Panc1 (cell line): ENCODE measurements at regions not wholly inside any gene's neighbourhood (a gene's known extent, or its start where the extent isn't known, plus 50 kb on each side); places are given as distances from the start of the nearest gene placed in this dataset.

Experiments
- ATAC-seq: fragments of 200-7000 bp; cut with Tn5 transposase; 2 replicates; pipeline ENCODE4 v1.9.1; 2020; ENCODE audit warnings: mild to moderate bottlenecking, moderate library complexity
- BruUV-seq: library from RNA; stranded (reverse); fragments of 400-500 nt; replicated peaks from 2 replicates; lab custom pipeline; 2021; lab: Mats Ljungman, UMichigan
- CTCF ChIA-PET: fragments of 300-600 bp; sonication (Branson Sonifier 250); formaldehyde crosslinking; loops from one replicate; lab custom pipeline; 2022; ENCODE audit warnings: antibody characterized with exemption; lab: Charles Lee
- POLR2A ChIA-PET: fragments of 300-600 bp; sonication (Branson Sonifier 250); formaldehyde crosslinking; loops from one replicate; lab custom pipeline; 2022; ENCODE audit warnings: antibody characterized with exemption; lab: Charles Lee
- DNase-seq: peaks from one replicate; pipeline ENCODE4 v3.0.0-alpha.2; 2010; ENCODE audit warnings: low read depth, low spot score
- H3K27ac ChIP-seq: 2 replicates; pipeline ENCODE4 v1.5.1; 2011; ENCODE audit warnings: mild to moderate bottlenecking, low read length, inconsistent platforms
- H3K27me3 ChIP-seq: fragments of 200-500 bp; sonication (Bioruptor generic); 2 replicates; pipeline ENCODE4 v1.6.0; 2014; ENCODE audit warnings: low read length, inconsistent platforms; ENCODE audit not compliant: control insufficient read depth, insufficient read depth
- H3K36me3 ChIP-seq: fragments of 200-500 bp; sonication (Bioruptor generic); 2 replicates; pipeline ENCODE4 v1.5.1; 2014; ENCODE audit warnings: inconsistent platforms, mild to moderate bottlenecking, low read length, moderate library complexity; ENCODE audit not compliant: control insufficient read depth, insufficient read depth
- H3K4me1 ChIP-seq: 2 replicates; pipeline ENCODE4 v1.5.1; 2011; ENCODE audit warnings: inconsistent platforms, mild to moderate bottlenecking, low read length, moderate library complexity; ENCODE audit not compliant: control insufficient read depth, insufficient read depth
- H3K4me3 ChIP-seq, 2 experiments: 2 replicates each; pipeline ENCODE4 v1.5.1; 2011 to 2012; ENCODE audit warnings: low read depth in 2 of 2, low read length in 2 of 2, mild to moderate bottlenecking in 2 of 2, inconsistent platforms in 1 of 2, moderate library complexity in 1 of 2
- H3K9me3 ChIP-seq: fragments of 200-500 bp; sonication (Bioruptor generic); 2 replicates; pipeline ENCODE4 v1.5.1; 2014; ENCODE audit warnings: low read depth, mild to moderate bottlenecking, inconsistent platforms, low read length, moderate library complexity; ENCODE audit not compliant: control insufficient read depth, insufficient read depth
- POLR2AphosphoS5 ChIP-seq: IDR thresholded peaks from 2 replicates; pipeline ENCODE4 v1.6.1; 2012; ENCODE audit warnings: mild to moderate bottlenecking, low read depth, low read length, moderate library complexity
- SIN3A ChIP-seq: IDR thresholded peaks from 2 replicates; pipeline ENCODE4 v1.6.1; 2012; ENCODE audit warnings: low read depth, mild to moderate bottlenecking, low read length, moderate library complexity, borderline replicate concordance; ENCODE audit not compliant: insufficient read depth
- TCF7L2 ChIP-seq: IDR thresholded peaks from 2 replicates; pipeline ENCODE4 v1.6.1; 2011; ENCODE audit warnings: mild to moderate bottlenecking, low read depth, low read length, inconsistent platforms
- in situ Hi-C: cut with HindIII; loops from 2 replicates; pipeline ENCODE4 v1.10.0; 2016; ENCODE audit warnings: low sequenced_read_pairs, low pct_unique_long_range_greater_than_20kb
- intact Hi-C: fragments of 100-400 bp; cut with micrococcal nuclease; formaldehyde crosslinking; loops from one replicate; pipeline ENCODE4 v1.10.0; 2022; ENCODE audit not compliant: unreplicated experiment
- TF ChIP-seq, protein P1 (sequence below): fragments of 450-650 bp; IDR thresholded peaks from 2 replicates; pipeline ENCODE4 v1.5.1; 2017; ENCODE audit warnings: mild to moderate bottlenecking
- TF ChIP-seq, protein P2 (sequence below), 2 experiments: IDR thresholded peaks; 2 replicates each; pipeline ENCODE4 v1.6.1; 2011 to 2012; ENCODE audit warnings: low read depth in 2 of 2, control low read depth in 1 of 2, low read length in 1 of 2, mild to moderate bottlenecking in 1 of 2, moderate library complexity in 1 of 2; ENCODE audit not compliant: insufficient read depth in 1 of 2

DNA sequence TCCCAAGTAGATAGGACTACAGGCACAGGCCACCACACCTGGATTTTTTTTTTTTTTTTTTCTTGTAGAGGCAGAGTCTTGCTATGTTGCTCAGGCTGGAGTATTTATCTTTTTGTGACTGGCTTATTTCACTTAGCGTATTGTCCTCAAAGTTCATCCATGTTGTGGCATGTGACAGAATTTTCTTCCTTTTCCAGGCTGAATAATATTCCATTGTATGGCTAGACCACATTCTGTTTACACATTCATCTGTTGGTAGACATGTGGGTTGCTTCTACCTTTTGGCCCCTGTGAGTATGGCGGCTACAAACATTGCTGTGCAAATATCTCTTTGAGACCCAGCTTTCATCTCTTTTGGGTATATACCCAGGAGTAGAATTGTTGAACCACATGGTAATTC, 160.2 kb upstream of the SMAD3 start:
- in situ Hi-C loops (no loop called here), intact Hi-C loops (loop anchor here (5.0 kb wide), 1 partner anchor 37 kb away; no protein-coding TSS in a partner anchor)
- DNase-seq (no peak), ATAC-seq (no peak)
- TF ChIP-seq, protein P1, sequence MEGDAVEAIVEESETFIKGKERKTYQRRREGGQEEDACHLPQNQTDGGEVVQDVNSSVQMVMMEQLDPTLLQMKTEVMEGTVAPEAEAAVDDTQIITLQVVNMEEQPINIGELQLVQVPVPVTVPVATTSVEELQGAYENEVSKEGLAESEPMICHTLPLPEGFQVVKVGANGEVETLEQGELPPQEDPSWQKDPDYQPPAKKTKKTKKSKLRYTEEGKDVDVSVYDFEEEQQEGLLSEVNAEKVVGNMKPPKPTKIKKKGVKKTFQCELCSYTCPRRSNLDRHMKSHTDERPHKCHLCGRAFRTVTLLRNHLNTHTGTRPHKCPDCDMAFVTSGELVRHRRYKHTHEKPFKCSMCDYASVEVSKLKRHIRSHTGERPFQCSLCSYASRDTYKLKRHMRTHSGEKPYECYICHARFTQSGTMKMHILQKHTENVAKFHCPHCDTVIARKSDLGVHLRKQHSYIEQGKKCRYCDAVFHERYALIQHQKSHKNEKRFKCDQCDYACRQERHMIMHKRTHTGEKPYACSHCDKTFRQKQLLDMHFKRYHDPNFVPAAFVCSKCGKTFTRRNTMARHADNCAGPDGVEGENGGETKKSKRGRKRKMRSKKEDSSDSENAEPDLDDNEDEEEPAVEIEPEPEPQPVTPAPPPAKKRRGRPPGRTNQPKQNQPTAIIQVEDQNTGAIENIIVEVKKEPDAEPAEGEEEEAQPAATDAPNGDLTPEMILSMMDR: no peak
- TF ChIP-seq, protein P2, sequence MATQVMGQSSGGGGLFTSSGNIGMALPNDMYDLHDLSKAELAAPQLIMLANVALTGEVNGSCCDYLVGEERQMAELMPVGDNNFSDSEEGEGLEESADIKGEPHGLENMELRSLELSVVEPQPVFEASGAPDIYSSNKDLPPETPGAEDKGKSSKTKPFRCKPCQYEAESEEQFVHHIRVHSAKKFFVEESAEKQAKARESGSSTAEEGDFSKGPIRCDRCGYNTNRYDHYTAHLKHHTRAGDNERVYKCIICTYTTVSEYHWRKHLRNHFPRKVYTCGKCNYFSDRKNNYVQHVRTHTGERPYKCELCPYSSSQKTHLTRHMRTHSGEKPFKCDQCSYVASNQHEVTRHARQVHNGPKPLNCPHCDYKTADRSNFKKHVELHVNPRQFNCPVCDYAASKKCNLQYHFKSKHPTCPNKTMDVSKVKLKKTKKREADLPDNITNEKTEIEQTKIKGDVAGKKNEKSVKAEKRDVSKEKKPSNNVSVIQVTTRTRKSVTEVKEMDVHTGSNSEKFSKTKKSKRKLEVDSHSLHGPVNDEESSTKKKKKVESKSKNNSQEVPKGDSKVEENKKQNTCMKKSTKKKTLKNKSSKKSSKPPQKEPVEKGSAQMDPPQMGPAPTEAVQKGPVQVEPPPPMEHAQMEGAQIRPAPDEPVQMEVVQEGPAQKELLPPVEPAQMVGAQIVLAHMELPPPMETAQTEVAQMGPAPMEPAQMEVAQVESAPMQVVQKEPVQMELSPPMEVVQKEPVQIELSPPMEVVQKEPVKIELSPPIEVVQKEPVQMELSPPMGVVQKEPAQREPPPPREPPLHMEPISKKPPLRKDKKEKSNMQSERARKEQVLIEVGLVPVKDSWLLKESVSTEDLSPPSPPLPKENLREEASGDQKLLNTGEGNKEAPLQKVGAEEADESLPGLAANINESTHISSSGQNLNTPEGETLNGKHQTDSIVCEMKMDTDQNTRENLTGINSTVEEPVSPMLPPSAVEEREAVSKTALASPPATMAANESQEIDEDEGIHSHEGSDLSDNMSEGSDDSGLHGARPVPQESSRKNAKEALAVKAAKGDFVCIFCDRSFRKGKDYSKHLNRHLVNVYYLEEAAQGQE (IDR thresholded peaks at IDR 0.05; ENCODE audit: insufficient read depth in 1 of 2, low read depth in 2 of 2, low read length in 1 of 2): no peak
- TF ChIP-seq SIN3A (no peak), TCF7L2 (no peak), POLR2AphosphoS5 (no peak)
- Histone ChIP-seq H3K4me1 (peaks cover 33% of the 10 kb centered on the region), H3K27me3 (no peaks in the 10 kb centered on the region), H3K9me3 (no peaks in the 10 kb centered on the region), H3K27ac (peak overlapping the region; percentile 85), H3K36me3 (no peaks in the 10 kb centered on the region), H3K4me3 (no peak overlapping the region)
- no TSS peak for BruUV-seq
- ChIA-PET CTCF (no interaction called here), POLR2A (interaction anchor here (0.7 kb wide), 1 partner anchor 53 kb away, joined by 3 read pairs; no protein-coding TSS in a partner anchor)

DNA sequence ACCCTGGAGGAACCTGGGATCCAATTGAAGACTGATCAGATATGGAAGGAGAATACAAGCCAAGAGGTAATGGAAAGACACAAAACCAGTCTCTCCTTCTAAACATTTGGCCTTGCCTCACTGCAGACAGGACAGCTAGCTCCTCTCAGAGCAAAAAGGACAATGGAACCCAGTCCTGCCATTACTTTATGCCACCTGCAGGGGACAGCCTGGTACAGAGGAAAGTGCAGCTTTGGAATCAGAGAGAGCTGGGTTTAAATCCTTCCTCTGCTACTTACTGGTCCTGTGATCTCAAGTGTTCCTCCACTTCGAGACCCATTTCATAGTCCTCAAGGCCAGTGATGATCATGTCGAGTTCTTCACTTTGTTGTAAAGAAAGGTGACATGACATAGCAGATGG, 159.4 kb upstream of the SMAD3 start:
- POLR2A ChIA-PET: no interaction called here
- in situ Hi-C loops (no loop called here), intact Hi-C loops (loop anchor here (5.0 kb wide), 1 partner anchor 36 kb away; no protein-coding TSS in a partner anchor)
- H3K4me3 ChIP-seq: no peak overlapping the region
- H3K27me3 ChIP-seq: no peaks in the 10 kb centered on the region
- ATAC-seq (no peak), DNase-seq (no peak)
- peak overlapping the region; percentile 85 for H3K27ac ChIP-seq
- BruUV-seq: no TSS peak
- CTCF ChIA-PET: interaction anchor here (1.0 to 1.5 kb wide), 2 partner anchors 23 to 40 kb away, joined by 5 read pairs; no protein-coding TSS in a partner anchor
- no peaks in the 10 kb centered on the region for H3K36me3 ChIP-seq
- peaks cover 33% of the 10 kb centered on the region for H3K4me1 ChIP-seq
- H3K9me3 ChIP-seq: no peaks in the 10 kb centered on the region
- TF ChIP-seq POLR2AphosphoS5 (no peak), SIN3A (no peak)
- TF ChIP-seq, protein P1: peak; percentile 63; the same call in 1 of the 2 replicates
